ENCODE measurements at regions not wholly inside any gene's neighbourhood (a gene's known extent, or its start where the extent isn't known, plus 50 kb on each side); places are given as distances from the start of the nearest gene placed in this dataset.

GRCh38 chr4:181017038-181017437, 1226.2 kb upstream of the TENM3 start:
- Histone ChIP-seq H3K4me3 (no peak overlapping the region), H3K36me3 (no peaks in the 10 kb centered on the region), H3K4me1 (no peaks in the 10 kb centered on the region), H3K27ac (no peak overlapping the region), H3K9me3 (peaks cover 0 to 23% (median 5%) of the 10 kb centered on the region in 11 donors), H3K27me3 (no peaks in the 10 kb centered on the region)
- ATAC-seq: no peak
- intact Hi-C loops (cut with DNase I): no loop called here
- no peak for DNase-seq
- no peak for TF ChIP-seq CTCF (IDR thresholded peaks at IDR 0.05)
- WGBS, 2 donors: 83 to 84% methylated on average over 5 of the region's 5 CpGs

GRCh38 chr4:181018472-181018871, 1224.7 kb upstream of the TENM3 start:
- H3K4me3 ChIP-seq: no peak overlapping the region
- no peak for DNase-seq
- H3K36me3 ChIP-seq: no peaks in the 10 kb centered on the region
- no peak overlapping the region for H3K27ac ChIP-seq
- no peaks in the 10 kb centered on the region for H3K4me1 ChIP-seq
- H3K9me3 ChIP-seq: peaks cover 0 to 27% (median 5%) of the 10 kb centered on the region in 11 donors
- no peak for ATAC-seq
- intact Hi-C loops (cut with DNase I): no loop called here
- whole genome bisulfite sequencing, 2 donors: 59 to 70% methylated on average over 4 of the region's 4 CpGs
- TF ChIP-seq CTCF (IDR thresholded peaks at IDR 0.05): no peak
- H3K27me3 ChIP-seq: no peaks in the 10 kb centered on the region

- no peak for TF ChIP-seq CTCF (IDR thresholded peaks at IDR 0.05)
- ATAC-seq (no peak), DNase-seq (no peak)
- H3K9me3 ChIP-seq: peaks cover 0 to 23% (median 5%) of the 10 kb centered on the region in 11 donors
- no peak overlapping the region for H3K27ac ChIP-seq
- no peaks in the 10 kb centered on the region for H3K27me3 ChIP-seq
- no peaks in the 10 kb centered on the region for H3K36me3 ChIP-seq
- WGBS, 2 donors: 76 to 78% methylated on average over 5 of the region's 5 CpGs
- H3K4me3 ChIP-seq: no peak overlapping the region
- H3K4me1 ChIP-seq: no peaks in the 10 kb centered on the region
- intact Hi-C loops (cut with DNase I): no loop called here
Observed at GRCh38 chr4:181018913-181019312, 1224.3 kb upstream of the TENM3 start.

GRCh38 chr4:181020456-181020855, 1222.7 kb upstream of the TENM3 start:
- H3K27ac ChIP-seq: no peak overlapping the region
- no peaks in the 10 kb centered on the region for H3K27me3 ChIP-seq
- no peak overlapping the region for H3K4me3 ChIP-seq
- 46 to 54% methylated on average over 3 of the region's 3 CpGs for WGBS, 2 donors
- H3K4me1 ChIP-seq: no peaks in the 10 kb centered on the region
- intact Hi-C loops (cut with DNase I): no loop called here
- peaks cover 0 to 16% (median 0%) of the 10 kb centered on the region in 11 donors for H3K9me3 ChIP-seq
- H3K36me3 ChIP-seq: no peaks in the 10 kb centered on the region
- DNase-seq (no peak), ATAC-seq (no peak)
- TF ChIP-seq CTCF (IDR thresholded peaks at IDR 0.05): no peak
